Esophagus muscularis mucosa (tissue), 4 donors: ENCODE measurements at regions not wholly inside any gene's neighbourhood (a gene's known extent, or its start where the extent isn't known, plus 50 kb on each side); places are given as distances from the start of the nearest gene placed in this dataset.

Experiments
- EP300 ChIP-seq: sonication (generic); formaldehyde crosslinking; IDR thresholded peaks from one replicate; pipeline ENCODE4 v1.6.1; 2017; ENCODE audit warnings: antibody characterized with exemption
- POLR2A ChIP-seq: fragments of 450-650 bp; IDR thresholded peaks from one replicate; pipeline ENCODE4 v1.6.1; 2017; ENCODE audit warnings: antibody characterized with exemption, moderate library complexity, mild to moderate bottlenecking, low read depth
- TF ChIP-seq, protein P1 (sequence below), 3 experiments: fragments of 200-600 bp in 2 of 3; fragments of 450-650 bp in 1 of 3; sonication (generic) in 2 of 3; IDR thresholded peaks; one replicate each; pipeline ENCODE4 v1.5.1; 2017 to 2019; ENCODE audit warnings: antibody characterized with exemption in 3 of 3, mild to moderate bottlenecking in 2 of 3, moderate library complexity in 1 of 3

DNA sequence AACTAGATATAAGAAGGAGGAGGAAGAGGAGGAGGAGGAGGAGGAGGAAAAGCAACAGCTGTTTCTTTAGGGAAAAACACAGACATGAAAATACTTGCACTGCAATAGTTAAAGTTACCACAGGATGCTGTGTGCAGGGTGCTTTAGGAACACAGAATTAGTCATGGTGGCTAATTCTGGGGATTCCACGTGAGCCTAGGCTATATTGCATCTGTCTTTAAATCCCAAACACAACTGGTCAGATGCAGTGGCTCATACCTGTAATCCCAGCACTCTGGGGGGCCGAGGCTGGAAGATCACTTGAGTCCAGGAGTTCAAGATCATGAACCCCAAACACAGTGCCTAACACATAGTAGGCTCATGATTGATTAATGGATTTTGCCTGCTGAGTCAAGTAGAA is 155.3 kb upstream of the C16orf82 start:
- TF ChIP-seq, protein P1, sequence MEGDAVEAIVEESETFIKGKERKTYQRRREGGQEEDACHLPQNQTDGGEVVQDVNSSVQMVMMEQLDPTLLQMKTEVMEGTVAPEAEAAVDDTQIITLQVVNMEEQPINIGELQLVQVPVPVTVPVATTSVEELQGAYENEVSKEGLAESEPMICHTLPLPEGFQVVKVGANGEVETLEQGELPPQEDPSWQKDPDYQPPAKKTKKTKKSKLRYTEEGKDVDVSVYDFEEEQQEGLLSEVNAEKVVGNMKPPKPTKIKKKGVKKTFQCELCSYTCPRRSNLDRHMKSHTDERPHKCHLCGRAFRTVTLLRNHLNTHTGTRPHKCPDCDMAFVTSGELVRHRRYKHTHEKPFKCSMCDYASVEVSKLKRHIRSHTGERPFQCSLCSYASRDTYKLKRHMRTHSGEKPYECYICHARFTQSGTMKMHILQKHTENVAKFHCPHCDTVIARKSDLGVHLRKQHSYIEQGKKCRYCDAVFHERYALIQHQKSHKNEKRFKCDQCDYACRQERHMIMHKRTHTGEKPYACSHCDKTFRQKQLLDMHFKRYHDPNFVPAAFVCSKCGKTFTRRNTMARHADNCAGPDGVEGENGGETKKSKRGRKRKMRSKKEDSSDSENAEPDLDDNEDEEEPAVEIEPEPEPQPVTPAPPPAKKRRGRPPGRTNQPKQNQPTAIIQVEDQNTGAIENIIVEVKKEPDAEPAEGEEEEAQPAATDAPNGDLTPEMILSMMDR (IDR thresholded peaks at IDR 0.05), result no peak
- TF ChIP-seq POLR2A (no peak), EP300 (no peak)
